ENCODE measurements at regions not wholly inside any gene's neighbourhood (a gene's known extent, or its start where the extent isn't known, plus 50 kb on each side); places are given as distances from the start of the nearest gene placed in this dataset.

- peaks cover 4% of the 10 kb centered on the region for H3K27me3 Mint-ChIP-seq
- H3K4me3 Mint-ChIP-seq = no peak overlapping the region
- H3K4me1 Mint-ChIP-seq = no peaks in the 10 kb centered on the region
- no peaks in the 10 kb centered on the region for H3K36me3 Mint-ChIP-seq (ENCODE audit: low read depth)
- H3K27ac Mint-ChIP-seq = no peak overlapping the region
- intact Hi-C loops (cut with micrococcal nuclease) = no loop called here
- H3K9me3 Mint-ChIP-seq = no peaks in the 10 kb centered on the region
- no peak for DNase-seq
Measured at GRCh38 chr17:79207960-79208359, 133.3 kb downstream of the ENGASE start.

GRCh38 chr17:79205688-79206205, 131.1 kb downstream of the ENGASE start:
- DNase-seq = no peak
- intact Hi-C loops (cut with micrococcal nuclease) = no loop called here
- Mint-ChIP-seq H3K27ac (no peak overlapping the region), H3K4me1 (no peaks in the 10 kb centered on the region), H3K9me3 (no peaks in the 10 kb centered on the region), H3K36me3 (ENCODE audit: low read depth) (no peaks in the 10 kb centered on the region), H3K27me3 (no peaks in the 10 kb centered on the region), H3K4me3 (no peak overlapping the region)

- no peaks in the 10 kb centered on the region for H3K27me3 Mint-ChIP-seq
Measured at GRCh38 chr17:79204261-79204660, 129.6 kb downstream of the ENGASE start.

GRCh38 chr17:79203657-79204056, 129.0 kb downstream of the ENGASE start:
- H3K4me3 Mint-ChIP-seq = no peak overlapping the region
- no peaks in the 10 kb centered on the region for H3K27me3 Mint-ChIP-seq
- no peak overlapping the region for H3K27ac Mint-ChIP-seq
- no peaks in the 10 kb centered on the region for H3K9me3 Mint-ChIP-seq
- no peak for DNase-seq
- no peaks in the 10 kb centered on the region for H3K36me3 Mint-ChIP-seq (ENCODE audit: low read depth)
- intact Hi-C loops (cut with micrococcal nuclease) = no loop called here
- no peaks in the 10 kb centered on the region for H3K4me1 Mint-ChIP-seq

More at GRCh38 chr17:79204261-79204660, 129.6 kb downstream of the ENGASE start:
- no peaks in the 10 kb centered on the region for H3K9me3 Mint-ChIP-seq
- no peak overlapping the region for H3K4me3 Mint-ChIP-seq
- intact Hi-C loops (cut with micrococcal nuclease) = no loop called here
- no peaks in the 10 kb centered on the region for H3K36me3 Mint-ChIP-seq (ENCODE audit: low read depth)
- H3K27ac Mint-ChIP-seq = no peak overlapping the region
- no peak for DNase-seq
- no peaks in the 10 kb centered on the region for H3K4me1 Mint-ChIP-seq

GRCh38 chr17:79203016-79203415, 128.4 kb downstream of the ENGASE start:
- DNase-seq = no peak
- H3K9me3 Mint-ChIP-seq = no peaks in the 10 kb centered on the region
- H3K36me3 Mint-ChIP-seq (ENCODE audit: low read depth) = no peaks in the 10 kb centered on the region

GRCh38 chr17:79202480-79202879, 127.9 kb downstream of the ENGASE start:
- Mint-ChIP-seq H3K9me3 (no peaks in the 10 kb centered on the region), H3K27me3 (no peaks in the 10 kb centered on the region), H3K4me1 (no peaks in the 10 kb centered on the region), H3K36me3 (ENCODE audit: low read depth) (no peaks in the 10 kb centered on the region), H3K27ac (no peak overlapping the region), H3K4me3 (no peak overlapping the region)
- no peak for DNase-seq
- intact Hi-C loops (cut with micrococcal nuclease) = no loop called here

More at GRCh38 chr17:79203016-79203415, 128.4 kb downstream of the ENGASE start:
- Mint-ChIP-seq H3K4me3 (no peak overlapping the region), H3K27me3 (no peaks in the 10 kb centered on the region), H3K4me1 (no peaks in the 10 kb centered on the region), H3K27ac (no peak overlapping the region)
- intact Hi-C loops (cut with micrococcal nuclease) = no loop called here

GRCh38 chr17:79201536-79202227, 127.1 kb downstream of the ENGASE start:
- DNase-seq = no peak
- Mint-ChIP-seq H3K27ac (no peak overlapping the region), H3K36me3 (ENCODE audit: low read depth) (no peaks in the 10 kb centered on the region), H3K9me3 (no peaks in the 10 kb centered on the region), H3K27me3 (no peaks in the 10 kb centered on the region), H3K4me1 (no peaks in the 10 kb centered on the region), H3K4me3 (no peak overlapping the region)
- intact Hi-C loops (cut with micrococcal nuclease) = no loop called here

GRCh38 chr17:79201119-79201518, 126.5 kb downstream of the ENGASE start:
- H3K27ac Mint-ChIP-seq = no peak overlapping the region
- H3K4me3 Mint-ChIP-seq = no peak overlapping the region
- intact Hi-C loops (cut with micrococcal nuclease) = no loop called here
- no peaks in the 10 kb centered on the region for H3K36me3 Mint-ChIP-seq (ENCODE audit: low read depth)
- H3K27me3 Mint-ChIP-seq = no peaks in the 10 kb centered on the region
- no peaks in the 10 kb centered on the region for H3K4me1 Mint-ChIP-seq
- DNase-seq = no peak
- no peaks in the 10 kb centered on the region for H3K9me3 Mint-ChIP-seq

- Mint-ChIP-seq H3K4me3 (no peak overlapping the region), H3K27ac (no peak overlapping the region), H3K4me1 (no peaks in the 10 kb centered on the region), H3K36me3 (ENCODE audit: low read depth) (no peaks in the 10 kb centered on the region), H3K27me3 (peaks cover 7% of the 10 kb centered on the region), H3K9me3 (no peaks in the 10 kb centered on the region)
- intact Hi-C loops (cut with micrococcal nuclease) = no loop called here
- no peak for DNase-seq
Measured at GRCh38 chr17:79196913-79197312, 122.3 kb downstream of the ENGASE start.

GRCh38 chr17:79192503-79193351, 118.1 kb downstream of the ENGASE start:
- Mint-ChIP-seq H3K9me3 (no peaks in the 10 kb centered on the region), H3K4me1 (no peaks in the 10 kb centered on the region)
- intact Hi-C loops (cut with micrococcal nuclease) = no loop called here

GRCh38 chr17:79191270-79191934, 116.8 kb downstream of the ENGASE start:
- Mint-ChIP-seq H3K4me3 (no peak overlapping the region), H3K36me3 (ENCODE audit: low read depth) (no peaks in the 10 kb centered on the region), H3K27ac (no peak overlapping the region), H3K4me1 (no peaks in the 10 kb centered on the region), H3K9me3 (no peaks in the 10 kb centered on the region), H3K27me3 (peaks cover 14% of the 10 kb centered on the region)
- DNase-seq = no peak
- intact Hi-C loops (cut with micrococcal nuclease) = no loop called here

More at GRCh38 chr17:79192503-79193351, 118.1 kb downstream of the ENGASE start:
- peak; percentile 79 for DNase-seq
- Mint-ChIP-seq H3K36me3 (ENCODE audit: low read depth) (no peaks in the 10 kb centered on the region), H3K27me3 (peaks cover 12% of the 10 kb centered on the region), H3K4me3 (no peak overlapping the region), H3K27ac (no peak overlapping the region)

GRCh38 chr17:79189305-79189704, 114.7 kb downstream of the ENGASE start:
- Mint-ChIP-seq H3K27ac (no peak overlapping the region), H3K9me3 (no peaks in the 10 kb centered on the region), H3K27me3 (peaks cover 25% of the 10 kb centered on the region), H3K36me3 (ENCODE audit: low read depth) (no peaks in the 10 kb centered on the region), H3K4me1 (no peaks in the 10 kb centered on the region), H3K4me3 (no peak overlapping the region)
- intact Hi-C loops (cut with micrococcal nuclease) = no loop called here
- DNase-seq = no peak

- intact Hi-C loops (cut with micrococcal nuclease) = no loop called here
- DNase-seq = no peak
- no peaks in the 10 kb centered on the region for H3K9me3 Mint-ChIP-seq
- H3K36me3 Mint-ChIP-seq (ENCODE audit: low read depth) = no peaks in the 10 kb centered on the region
- no peaks in the 10 kb centered on the region for H3K4me1 Mint-ChIP-seq
- no peak overlapping the region for H3K27ac Mint-ChIP-seq
- H3K27me3 Mint-ChIP-seq = peaks cover 28% of the 10 kb centered on the region
- no peak overlapping the region for H3K4me3 Mint-ChIP-seq
Measured at GRCh38 chr17:79188685-79189084, 114.1 kb downstream of the ENGASE start.

- Mint-ChIP-seq H3K27me3 (peaks cover 31% of the 10 kb centered on the region), H3K4me1 (no peaks in the 10 kb centered on the region), H3K4me3 (no peak overlapping the region), H3K36me3 (ENCODE audit: low read depth) (no peaks in the 10 kb centered on the region), H3K9me3 (no peaks in the 10 kb centered on the region), H3K27ac (no peak overlapping the region)
- intact Hi-C loops (cut with micrococcal nuclease) = no loop called here
- peak; percentile 57 for DNase-seq
Measured at GRCh38 chr17:79188048-79188447, 113.4 kb downstream of the ENGASE start.
